GM18867 (cell line): ENCODE measurements at regions not wholly inside any gene's neighbourhood (a gene's known extent, or its start where the extent isn't known, plus 50 kb on each side); places are given as distances from the start of the nearest gene placed in this dataset.

Source experiments
- ATAC-seq: cut with Tn5 transposase; IDR thresholded peaks from one replicate; pipeline ENCODE4 v1.9.1; 2021; ENCODE audit warnings: mild to moderate bottlenecking, moderate library complexity; ENCODE audit not compliant: unreplicated experiment

- ATAC-seq = no peak
Observed at GRCh38 chr2:64396551-64396950, 57.4 kb upstream of the LGALSL start.

- ATAC-seq = no peak
Observed at GRCh38 chr2:64398516-64399129, 55.3 kb upstream of the LGALSL start.

GRCh38 chr2:64399521-64399920 is 54.4 kb upstream of the LGALSL start:
- ATAC-seq = no peak

- ATAC-seq = no peak
Observed at GRCh38 chr2:64400105-64400728, 53.7 kb upstream of the LGALSL start.

GRCh38 chr2:64400733-64401528 is 53.0 kb upstream of the LGALSL start:
- no peak for ATAC-seq

GRCh38 chr2:64401529-64401880 is 52.5 kb upstream of the LGALSL start:
- no peak for ATAC-seq

GRCh38 chr2:64402876-64403275 is 51.1 kb upstream of the LGALSL start:
- ATAC-seq = no peak

- no peak for ATAC-seq
Observed at GRCh38 chr2:64403426-64403825, 50.5 kb upstream of the LGALSL start.

- ATAC-seq = no peak
Observed at GRCh38 chr2:64404002-64404731, 49.8 kb upstream of the LGALSL start.
